HepG2 (cell line): ENCODE measurements at regions not wholly inside any gene's neighbourhood (a gene's known extent, or its start where the extent isn't known, plus 50 kb on each side); places are given as distances from the start of the nearest gene placed in this dataset.

Experiments used
- ATM ChIP-seq: fragments of 450-650 bp; IDR thresholded peaks from 2 replicates; pipeline ENCODE4 v1.7.1; 2017; ENCODE audit warnings: mild to moderate bottlenecking, borderline replicate concordance
- CTCF ChIP-seq: sonication (generic); formaldehyde crosslinking; IDR thresholded peaks from 2 replicates; pipeline ENCODE4 v1.5.0; 2020; ENCODE audit warnings: mild to moderate bottlenecking, missing genetic modification reagents, moderate library complexity
- EED ChIP-seq: sonication (generic); formaldehyde crosslinking; IDR thresholded peaks from 2 replicates; pipeline ENCODE4 v1.5.0; 2020; ENCODE audit warnings: mild to moderate bottlenecking, missing genetic modification reagents
- ELF1 ChIP-seq: sonication (generic); formaldehyde crosslinking; IDR thresholded peaks from 2 replicates; pipeline ENCODE4 v1.4.0; 2020; ENCODE audit warnings: missing genetic modification reagents
- GMEB1 ChIP-seq: sonication (generic); formaldehyde crosslinking; IDR thresholded peaks from 2 replicates; pipeline ENCODE4 v1.5.1; 2020; ENCODE audit warnings: missing genetic modification reagents, mild to moderate bottlenecking, borderline replicate concordance
- POLR2AphosphoS5 ChIP-seq: IDR thresholded peaks from 2 replicates; pipeline ENCODE4 v1.6.1; 2012; ENCODE audit warnings: low read depth, low read length
- RNF2 ChIP-seq: fragments of 450-650 bp; conservative IDR thresholded peaks from 2 replicates; pipeline ENCODE4 v1.6.1; 2016; ENCODE audit warnings: low read depth
- TMF1 ChIP-seq: sonication (generic); formaldehyde crosslinking; IDR thresholded peaks from 2 replicates; pipeline ENCODE4 v1.8.1; 2022; ENCODE audit warnings: low read depth, missing genetic modification reagents
- TOPORS ChIP-seq: sonication (generic); formaldehyde crosslinking; IDR thresholded peaks from 2 replicates; pipeline ENCODE4 v1.8.0; 2023; ENCODE audit warnings: mild to moderate bottlenecking, missing genetic modification reagents
- TF ChIP-seq, protein P1 (sequence below): sonication (generic); formaldehyde crosslinking; IDR thresholded peaks from 2 replicates; pipeline ENCODE4 v1.4.0; 2020; ENCODE audit warnings: missing genetic modification reagents

DNA sequence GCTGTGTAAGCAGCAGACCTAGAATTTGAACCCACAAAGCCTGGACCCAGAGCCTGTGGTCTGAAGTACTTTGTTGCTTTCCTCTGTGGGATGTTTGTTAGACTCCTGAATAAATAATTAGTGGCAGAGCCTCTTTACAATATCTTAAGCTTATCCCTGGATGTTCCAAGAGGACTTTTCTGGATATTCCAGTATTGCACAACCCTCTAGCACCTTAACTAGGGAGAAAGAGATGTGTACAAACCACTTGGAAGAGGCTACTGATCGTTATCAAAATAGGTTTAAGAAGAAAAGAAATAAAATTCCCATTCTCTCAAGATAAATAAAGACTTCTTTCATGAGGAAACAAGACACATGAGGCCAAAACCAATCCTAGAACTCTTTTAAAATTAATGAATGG, 632.4 kb downstream of the CDH11 start:
- no peak for TF ChIP-seq TOPORS (CRISPR knock-in tag)
- TF ChIP-seq EED (CRISPR knock-in tag), result no peak
- TF ChIP-seq CTCF (CRISPR knock-in tag), result no peak
- no peak for TF ChIP-seq ATM
- no peak for TF ChIP-seq TMF1 (CRISPR knock-in tag)
- TF ChIP-seq, protein P1, sequence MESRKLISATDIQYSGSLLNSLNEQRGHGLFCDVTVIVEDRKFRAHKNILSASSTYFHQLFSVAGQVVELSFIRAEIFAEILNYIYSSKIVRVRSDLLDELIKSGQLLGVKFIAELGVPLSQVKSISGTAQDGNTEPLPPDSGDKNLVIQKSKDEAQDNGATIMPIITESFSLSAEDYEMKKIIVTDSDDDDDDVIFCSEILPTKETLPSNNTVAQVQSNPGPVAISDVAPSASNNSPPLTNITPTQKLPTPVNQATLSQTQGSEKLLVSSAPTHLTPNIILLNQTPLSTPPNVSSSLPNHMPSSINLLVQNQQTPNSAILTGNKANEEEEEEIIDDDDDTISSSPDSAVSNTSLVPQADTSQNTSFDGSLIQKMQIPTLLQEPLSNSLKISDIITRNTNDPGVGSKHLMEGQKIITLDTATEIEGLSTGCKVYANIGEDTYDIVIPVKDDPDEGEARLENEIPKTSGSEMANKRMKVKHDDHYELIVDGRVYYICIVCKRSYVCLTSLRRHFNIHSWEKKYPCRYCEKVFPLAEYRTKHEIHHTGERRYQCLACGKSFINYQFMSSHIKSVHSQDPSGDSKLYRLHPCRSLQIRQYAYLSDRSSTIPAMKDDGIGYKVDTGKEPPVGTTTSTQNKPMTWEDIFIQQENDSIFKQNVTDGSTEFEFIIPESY (CRISPR knock-in tag), result no peak
- TF ChIP-seq ELF1, result no peak
- no peak for TF ChIP-seq GMEB1
- no peak for TF ChIP-seq RNF2
- no peak for TF ChIP-seq POLR2AphosphoS5
